HG03520 (cell line): ENCODE measurements at regions not wholly inside any gene's neighbourhood (a gene's known extent, or its start where the extent isn't known, plus 50 kb on each side); places are given as distances from the start of the nearest gene placed in this dataset.

Experiments
- ATAC-seq: cut with Tn5 transposase; IDR thresholded peaks from one replicate; pipeline ENCODE4 v1.9.1; 2021; ENCODE audit warnings: mild to moderate bottlenecking, moderate library complexity; ENCODE audit not compliant: unreplicated experiment

DNA sequence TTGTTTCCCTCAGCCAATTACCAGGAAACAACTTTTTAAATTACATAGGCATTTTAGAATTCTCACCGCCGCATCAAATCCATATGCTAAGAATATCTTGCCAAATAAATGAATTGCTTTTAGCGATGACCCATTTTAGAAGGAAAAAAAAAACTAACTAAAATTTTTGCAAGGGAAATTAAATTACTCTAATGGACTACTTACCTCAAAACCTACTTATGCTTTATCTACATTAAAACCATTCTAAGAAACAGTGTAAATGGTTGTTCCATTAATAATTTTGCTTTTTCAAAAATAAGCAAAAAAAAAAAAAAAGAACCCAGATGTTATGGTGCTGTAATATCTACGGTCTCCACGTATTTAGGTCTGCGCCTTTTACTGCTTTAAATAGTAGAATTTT is 73.5 kb upstream of the CCDC150 start:
- ATAC-seq: no peak

- no peak for ATAC-seq
These were observed 72.4 kb upstream of the CCDC150 start for GRCh38 chr2:196566961-196567666.

GRCh38 chr2:196568506-196568905 is 71.0 kb upstream of the CCDC150 start:
- no peak for ATAC-seq

DNA sequence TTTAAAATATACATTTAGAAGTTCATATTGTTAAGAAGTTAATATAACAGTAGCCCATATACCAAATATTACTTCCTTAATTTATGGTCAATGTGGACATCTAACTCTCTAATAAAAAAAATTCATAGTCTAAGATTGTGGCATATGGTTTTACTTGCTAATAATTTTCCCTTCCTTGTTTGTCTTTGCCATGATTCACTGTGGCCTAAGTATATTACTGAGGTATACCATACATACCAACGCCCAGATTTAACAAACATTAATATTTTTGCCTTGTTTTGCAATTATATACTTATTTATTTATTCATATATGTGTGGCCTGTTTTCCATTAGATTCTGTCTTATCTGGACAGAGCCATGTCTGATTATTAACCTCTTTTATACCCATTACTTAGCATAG is 54.6 kb upstream of the CCDC150 start:
- ATAC-seq: no peak

GRCh38 chr2:196586511-196586991 is 53.0 kb upstream of the CCDC150 start:
- no peak for ATAC-seq

DNA sequence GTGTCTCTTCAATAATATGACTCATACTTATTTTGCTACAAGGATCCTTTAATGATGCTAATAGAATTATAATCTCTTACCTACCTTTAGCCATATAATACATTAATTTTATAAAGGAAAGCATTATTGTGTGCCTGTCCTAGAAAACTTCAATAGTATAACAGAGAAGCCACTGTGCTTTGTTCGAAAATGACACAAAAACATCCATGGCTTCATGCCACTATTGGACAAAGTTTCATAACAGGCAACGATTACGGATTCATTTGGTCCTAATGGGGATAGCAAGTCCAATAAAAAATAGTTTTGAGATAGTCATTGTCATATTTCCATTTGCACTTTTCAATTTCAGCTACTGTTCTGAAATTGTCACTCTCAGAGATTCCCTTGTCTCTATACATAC is 52.5 kb upstream of the CCDC150 start:
- no peak for ATAC-seq

DNA sequence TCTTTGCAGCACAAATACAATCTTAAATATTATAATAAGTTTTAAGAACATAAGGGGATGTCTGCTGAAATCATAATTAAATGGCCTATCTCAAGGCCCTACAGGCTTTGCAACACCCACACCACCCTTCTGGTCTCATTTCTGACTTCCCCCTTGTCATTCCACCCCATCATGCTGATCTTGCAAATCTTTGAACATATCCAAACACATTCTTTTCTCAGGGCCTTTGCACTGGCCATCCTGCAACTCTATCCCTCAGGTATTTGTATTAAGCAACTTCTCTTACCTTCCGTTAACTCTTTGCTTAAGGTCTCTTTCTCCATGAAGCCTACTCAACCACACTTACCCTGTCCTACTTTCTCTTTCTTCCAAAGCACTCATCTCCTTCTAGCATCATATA is 51.8 kb upstream of the CCDC150 start:
- no peak for ATAC-seq

DNA sequence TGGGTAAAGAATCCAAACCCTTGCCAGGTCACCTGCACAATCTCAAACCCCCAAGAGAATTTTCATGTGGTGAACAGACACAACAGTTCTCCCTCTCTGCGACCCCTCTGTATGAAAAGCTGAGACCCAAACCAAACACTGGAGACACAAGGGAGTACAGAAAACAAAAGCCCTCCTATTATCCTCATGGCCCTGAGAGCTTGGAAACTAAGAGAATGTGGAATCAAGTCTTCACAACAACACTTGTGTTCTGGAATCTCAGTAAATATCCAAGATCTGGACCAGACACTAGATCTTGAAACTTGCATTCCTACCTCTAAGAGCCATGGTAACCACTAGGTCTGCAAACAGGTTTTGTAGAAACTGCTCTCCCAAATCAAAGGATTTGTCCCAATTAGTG is 50.1 kb upstream of the CCDC150 start:
- no peak for ATAC-seq
